MM.1S (cell line): ENCODE measurements at regions not wholly inside any gene's neighbourhood (a gene's known extent, or its start where the extent isn't known, plus 50 kb on each side); places are given as distances from the start of the nearest gene placed in this dataset.
"Not testable (repeated sequence)": the region's sequence is repeated elsewhere in the genome, so short reads cannot be mapped to it uniquely, and the experiment has no call there.

Source experiments
- EZH2 ChIP-seq: fragments of 300-600 bp; sonication (generic); optimal IDR thresholded peaks from 2 replicates; pipeline ENCODE3; 2017; ENCODE audit warnings: low read depth, mild to moderate bottlenecking, antibody characterized with exemption, low read length, mixed read lengths
- EZH2phosphoT487 ChIP-seq: fragments of 300-600 bp; sonication (generic); IDR thresholded peaks from 2 replicates; pipeline ENCODE4 v1.6.1; 2018; ENCODE audit warnings: antibody characterized with exemption, low read length
- TF ChIP-seq, protein P1 (sequence below): fragments of 300-600 bp; sonication (generic); IDR thresholded peaks from 2 replicates; pipeline ENCODE4 v1.5.1; 2016; ENCODE audit warnings: antibody characterized with exemption, low read length, mixed read lengths

DNA sequence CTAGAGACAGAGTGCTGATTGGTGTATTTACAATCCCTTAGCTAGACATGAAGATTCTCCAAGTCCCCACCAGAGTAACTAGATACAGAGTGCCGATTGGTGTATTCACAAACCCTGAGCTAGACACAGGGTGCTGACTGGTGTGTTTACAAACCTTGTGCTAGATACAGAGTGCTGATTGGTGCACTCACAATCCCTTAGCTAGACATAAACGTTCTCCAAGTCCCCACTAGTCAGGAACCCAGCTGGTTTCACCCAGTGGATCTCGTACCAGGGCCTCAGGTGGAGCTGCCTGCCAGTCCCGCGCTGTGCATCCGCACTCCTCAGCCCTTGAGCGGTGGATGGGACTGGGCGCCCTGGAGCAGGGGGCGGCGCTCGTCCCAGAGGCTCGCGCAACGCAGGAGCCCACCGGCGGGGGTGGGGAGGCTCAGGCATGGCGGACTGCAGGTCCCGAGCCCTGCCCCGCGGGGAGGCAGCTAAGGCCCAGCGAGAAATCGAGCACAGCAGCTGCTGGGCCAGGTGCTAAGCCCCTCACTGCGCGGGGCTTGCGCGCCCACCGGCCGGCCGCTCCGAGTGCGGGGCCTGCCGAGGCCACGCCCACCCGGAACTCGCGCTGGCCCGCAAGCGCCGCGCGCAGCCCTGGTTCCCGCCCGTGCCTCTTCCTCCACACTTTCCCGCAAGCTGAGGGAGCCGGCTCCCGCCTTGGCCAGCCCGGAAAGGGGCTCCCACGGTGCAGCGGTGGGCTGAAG is 204.0 kb upstream of the SLITRK1 start:
- TF ChIP-seq, protein P1, sequence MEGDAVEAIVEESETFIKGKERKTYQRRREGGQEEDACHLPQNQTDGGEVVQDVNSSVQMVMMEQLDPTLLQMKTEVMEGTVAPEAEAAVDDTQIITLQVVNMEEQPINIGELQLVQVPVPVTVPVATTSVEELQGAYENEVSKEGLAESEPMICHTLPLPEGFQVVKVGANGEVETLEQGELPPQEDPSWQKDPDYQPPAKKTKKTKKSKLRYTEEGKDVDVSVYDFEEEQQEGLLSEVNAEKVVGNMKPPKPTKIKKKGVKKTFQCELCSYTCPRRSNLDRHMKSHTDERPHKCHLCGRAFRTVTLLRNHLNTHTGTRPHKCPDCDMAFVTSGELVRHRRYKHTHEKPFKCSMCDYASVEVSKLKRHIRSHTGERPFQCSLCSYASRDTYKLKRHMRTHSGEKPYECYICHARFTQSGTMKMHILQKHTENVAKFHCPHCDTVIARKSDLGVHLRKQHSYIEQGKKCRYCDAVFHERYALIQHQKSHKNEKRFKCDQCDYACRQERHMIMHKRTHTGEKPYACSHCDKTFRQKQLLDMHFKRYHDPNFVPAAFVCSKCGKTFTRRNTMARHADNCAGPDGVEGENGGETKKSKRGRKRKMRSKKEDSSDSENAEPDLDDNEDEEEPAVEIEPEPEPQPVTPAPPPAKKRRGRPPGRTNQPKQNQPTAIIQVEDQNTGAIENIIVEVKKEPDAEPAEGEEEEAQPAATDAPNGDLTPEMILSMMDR = not testable (repeated sequence)
- TF ChIP-seq EZH2phosphoT487, EZH2: not testable (repeated sequence)
